ENCODE measurements at regions not wholly inside any gene's neighbourhood (a gene's known extent, or its start where the extent isn't known, plus 50 kb on each side); places are given as distances from the start of the nearest gene placed in this dataset.

DNA sequence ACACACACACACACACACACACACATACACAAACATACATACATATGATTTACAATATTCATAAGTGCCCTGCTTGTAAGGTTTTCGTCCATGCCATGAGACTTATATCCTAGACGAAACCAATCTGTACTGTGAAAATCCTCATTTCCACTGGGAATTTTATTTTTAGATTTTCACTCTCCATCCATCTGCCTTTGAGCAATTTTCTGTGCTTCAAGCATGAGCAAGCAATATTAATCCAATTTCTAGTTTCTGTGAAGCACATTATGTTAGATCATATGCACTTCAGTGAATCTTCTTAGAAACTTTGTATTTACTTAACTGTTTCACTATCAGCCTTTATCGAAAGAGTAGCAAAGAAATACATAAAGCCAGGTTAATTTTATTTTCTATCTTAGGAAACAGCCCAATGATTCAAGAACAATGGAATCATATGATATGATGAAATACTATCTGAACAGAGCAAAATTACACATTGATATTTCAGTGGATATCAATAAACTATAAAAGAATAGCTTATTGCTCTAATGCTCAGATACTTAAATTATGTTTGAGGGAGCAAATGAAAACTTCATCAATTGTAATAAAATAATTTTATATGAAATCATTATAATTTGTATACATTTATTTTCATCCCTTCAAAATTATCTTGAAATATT lies 1100.7 kb upstream of the MIR17HG start:
- TF ChIP-seq, protein P1, sequence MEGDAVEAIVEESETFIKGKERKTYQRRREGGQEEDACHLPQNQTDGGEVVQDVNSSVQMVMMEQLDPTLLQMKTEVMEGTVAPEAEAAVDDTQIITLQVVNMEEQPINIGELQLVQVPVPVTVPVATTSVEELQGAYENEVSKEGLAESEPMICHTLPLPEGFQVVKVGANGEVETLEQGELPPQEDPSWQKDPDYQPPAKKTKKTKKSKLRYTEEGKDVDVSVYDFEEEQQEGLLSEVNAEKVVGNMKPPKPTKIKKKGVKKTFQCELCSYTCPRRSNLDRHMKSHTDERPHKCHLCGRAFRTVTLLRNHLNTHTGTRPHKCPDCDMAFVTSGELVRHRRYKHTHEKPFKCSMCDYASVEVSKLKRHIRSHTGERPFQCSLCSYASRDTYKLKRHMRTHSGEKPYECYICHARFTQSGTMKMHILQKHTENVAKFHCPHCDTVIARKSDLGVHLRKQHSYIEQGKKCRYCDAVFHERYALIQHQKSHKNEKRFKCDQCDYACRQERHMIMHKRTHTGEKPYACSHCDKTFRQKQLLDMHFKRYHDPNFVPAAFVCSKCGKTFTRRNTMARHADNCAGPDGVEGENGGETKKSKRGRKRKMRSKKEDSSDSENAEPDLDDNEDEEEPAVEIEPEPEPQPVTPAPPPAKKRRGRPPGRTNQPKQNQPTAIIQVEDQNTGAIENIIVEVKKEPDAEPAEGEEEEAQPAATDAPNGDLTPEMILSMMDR (IDR thresholded peaks at IDR 0.05): no peak
- no peak for FAIRE-seq
- Histone ChIP-seq H3K4me3 (no peak overlapping the region), H3K9me3 (no peaks in the 10 kb centered on the region), H3K27ac (no peak overlapping the region), H3K36me3 (no peaks in the 10 kb centered on the region), H3K27me3 (no peaks in the 10 kb centered on the region), H3K4me1 (no peaks in the 10 kb centered on the region)
- intact Hi-C loops (cut with DNase I): no loop called here
- WGBS, 2 donors: 71 to 80% methylated on average over 3 of the region's 3 CpGs
- ATAC-seq: no peak
- no peak for DNase-seq

DNA sequence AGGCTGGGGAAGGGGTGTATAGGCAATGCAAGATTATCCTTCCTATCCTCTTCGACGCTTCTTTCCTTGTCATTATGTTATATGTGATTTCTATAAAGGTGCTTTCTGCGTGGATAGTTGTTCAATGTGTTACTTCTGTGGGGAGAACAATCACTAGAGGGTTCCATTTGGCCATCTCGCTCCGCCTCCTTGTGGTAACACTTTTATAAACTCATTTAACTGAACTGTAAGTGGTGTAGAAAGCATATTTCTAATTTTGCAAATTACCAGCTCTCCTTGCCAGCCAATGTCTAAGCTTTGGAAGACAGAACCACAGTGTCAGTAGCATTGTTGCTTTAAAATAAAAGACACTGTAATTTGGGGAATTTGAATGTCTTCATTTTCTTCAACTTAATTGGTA lies 1093.7 kb upstream of the MIR17HG start:
- Histone ChIP-seq H3K27me3 (no peaks in the 10 kb centered on the region), H3K4me1 (no peaks in the 10 kb centered on the region), H3K27ac (no peak overlapping the region), H3K36me3 (no peaks in the 10 kb centered on the region), H3K4me3 (no peak overlapping the region), H3K9me3 (no peaks in the 10 kb centered on the region)
- ATAC-seq (no peak), FAIRE-seq (no peak), DNase-seq (no peak)
- 87 to 91% methylated on average over 5 of the region's 5 CpGs for WGBS, 2 donors
- intact Hi-C loops (cut with DNase I): no loop called here
- TF ChIP-seq, protein P1 (IDR thresholded peaks at IDR 0.05): no peak

DNA sequence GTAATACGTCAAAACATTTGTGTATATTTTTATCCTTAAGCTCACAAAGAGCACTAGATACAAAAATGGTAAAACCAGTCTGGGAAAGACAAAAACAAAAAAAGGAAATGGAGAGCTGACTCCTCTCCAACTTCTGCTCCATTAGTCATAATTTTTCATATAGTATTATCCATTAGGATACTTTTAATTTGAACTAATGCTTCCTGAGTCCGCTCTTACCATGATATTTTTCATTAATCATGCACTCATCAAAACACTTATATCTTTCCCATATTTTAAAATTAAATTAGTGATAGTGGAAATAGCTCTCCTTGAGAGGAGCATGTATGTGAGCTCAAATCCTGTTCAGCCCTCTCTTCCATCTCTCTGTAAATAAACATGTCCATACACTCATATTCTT lies 1093.0 kb upstream of the MIR17HG start:
- WGBS, 2 donors: 76 to 83% methylated on average over 2 of the region's 2 CpGs
- TF ChIP-seq, protein P1 (IDR thresholded peaks at IDR 0.05): no peak
- Histone ChIP-seq H3K27ac (no peak overlapping the region), H3K9me3 (no peaks in the 10 kb centered on the region), H3K4me3 (no peak overlapping the region), H3K27me3 (no peaks in the 10 kb centered on the region), H3K4me1 (no peaks in the 10 kb centered on the region), H3K36me3 (no peaks in the 10 kb centered on the region)
- DNase-seq (no peak), FAIRE-seq (no peak), ATAC-seq (no peak)
- intact Hi-C loops (cut with DNase I): no loop called here

DNA sequence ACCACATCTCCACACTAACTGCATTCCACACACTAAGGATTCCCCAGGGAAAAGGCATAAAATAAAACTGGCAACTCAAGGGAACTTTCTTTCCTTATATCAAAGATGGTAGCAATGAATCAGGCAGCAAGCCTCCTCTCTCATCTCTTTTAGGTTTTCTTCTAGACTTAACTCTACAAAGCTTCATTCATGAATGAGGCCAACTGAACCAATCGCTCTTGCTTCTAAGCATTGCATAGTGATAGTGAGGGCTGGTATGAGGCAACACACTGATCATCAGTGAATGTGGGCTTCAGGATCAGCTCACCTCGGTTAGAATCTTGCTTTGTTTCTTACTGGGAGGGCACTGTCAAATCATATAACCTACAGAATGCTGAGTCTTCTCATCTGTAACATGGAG lies 1090.7 kb upstream of the MIR17HG start:
- Histone ChIP-seq H3K4me3 (no peak overlapping the region), H3K27ac (no peak overlapping the region), H3K9me3 (no peaks in the 10 kb centered on the region), H3K36me3 (no peaks in the 10 kb centered on the region), H3K27me3 (no peaks in the 10 kb centered on the region), H3K4me1 (no peaks in the 10 kb centered on the region)
- DNase-seq: no peak
- TF ChIP-seq, protein P1 (IDR thresholded peaks at IDR 0.05): no peak
- no peak for ATAC-seq
- intact Hi-C loops (cut with DNase I): no loop called here
- WGBS, 2 donors: 60 to 64% methylated on average over 2 of the region's 2 CpGs
- FAIRE-seq: no peak

DNA sequence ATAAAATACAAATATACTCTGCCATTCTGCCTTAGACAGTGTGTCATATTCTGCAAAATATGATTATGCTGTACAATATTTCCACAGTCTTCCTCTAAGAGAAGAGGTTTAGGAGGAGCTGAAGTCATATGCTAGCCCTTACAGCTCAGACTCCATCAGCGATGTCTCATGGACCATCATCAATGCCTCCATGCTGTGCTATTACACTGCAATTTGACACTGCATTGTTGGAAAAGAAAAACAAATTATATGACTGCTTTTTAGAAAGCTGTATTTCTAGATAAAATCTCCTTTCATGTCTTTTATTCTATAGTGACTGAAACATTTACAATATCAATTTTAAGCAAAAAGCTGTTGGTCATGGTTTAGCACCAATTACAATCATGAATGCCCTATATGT lies 1089.4 kb upstream of the MIR17HG start:
- Histone ChIP-seq H3K27me3 (no peaks in the 10 kb centered on the region), H3K9me3 (no peaks in the 10 kb centered on the region), H3K27ac (no peak overlapping the region), H3K4me3 (no peak overlapping the region), H3K36me3 (no peaks in the 10 kb centered on the region), H3K4me1 (no peaks in the 10 kb centered on the region)
- no peak for DNase-seq
- TF ChIP-seq, protein P1 (IDR thresholded peaks at IDR 0.05): no peak
- FAIRE-seq: no peak
- ATAC-seq: no peak
- WGBS, 2 donors: 100% methylated on average over 1 of the region's 1 CpG
- intact Hi-C loops (cut with DNase I): no loop called here
